Endothelial cell (in vitro differentiated cells): ENCODE measurements at regions not wholly inside any gene's neighbourhood (a gene's known extent, or its start where the extent isn't known, plus 50 kb on each side); places are given as distances from the start of the nearest gene placed in this dataset.

Source experiments
- DNase-seq: peaks from one replicate; pipeline ENCODE4 v3.0.0; 2021; ENCODE audit warnings: low spot score
- H3K27ac Mint-ChIP-seq: one replicate; pipeline ENCODE4 v1.8.0; 2021; ENCODE audit warnings: mixed read lengths, inconsistent platforms; ENCODE audit not compliant: unreplicated experiment
- H3K27me3 Mint-ChIP-seq: one replicate; pipeline ENCODE4 v1.8.0; 2021; ENCODE audit warnings: mild to moderate bottlenecking, moderate library complexity, mixed read lengths, inconsistent platforms; ENCODE audit not compliant: unreplicated experiment
- H3K36me3 Mint-ChIP-seq: one replicate; pipeline ENCODE4 v1.8.0; 2021; ENCODE audit warnings: mild to moderate bottlenecking, low read depth, mixed read lengths, inconsistent platforms; ENCODE audit not compliant: unreplicated experiment
- H3K4me1 Mint-ChIP-seq: one replicate; pipeline ENCODE4 v1.8.0; 2021; ENCODE audit warnings: mild to moderate bottlenecking, mixed read lengths, inconsistent platforms; ENCODE audit not compliant: unreplicated experiment
- H3K4me3 Mint-ChIP-seq: one replicate; pipeline ENCODE4 v1.8.0; 2021; ENCODE audit warnings: mild to moderate bottlenecking, mixed read lengths, inconsistent platforms; ENCODE audit not compliant: unreplicated experiment
- H3K9me3 Mint-ChIP-seq: one replicate; pipeline ENCODE4 v1.8.0; 2021; ENCODE audit warnings: mixed read lengths, inconsistent platforms; ENCODE audit not compliant: unreplicated experiment
- TF ChIP-seq, protein P1 (sequence below): fragments of 200-600 bp; sonication (generic); IDR thresholded peaks from one replicate; pipeline ENCODE4 v1.5.0; 2021; ENCODE audit warnings: antibody characterized with exemption; ENCODE audit not compliant: unreplicated experiment

DNA sequence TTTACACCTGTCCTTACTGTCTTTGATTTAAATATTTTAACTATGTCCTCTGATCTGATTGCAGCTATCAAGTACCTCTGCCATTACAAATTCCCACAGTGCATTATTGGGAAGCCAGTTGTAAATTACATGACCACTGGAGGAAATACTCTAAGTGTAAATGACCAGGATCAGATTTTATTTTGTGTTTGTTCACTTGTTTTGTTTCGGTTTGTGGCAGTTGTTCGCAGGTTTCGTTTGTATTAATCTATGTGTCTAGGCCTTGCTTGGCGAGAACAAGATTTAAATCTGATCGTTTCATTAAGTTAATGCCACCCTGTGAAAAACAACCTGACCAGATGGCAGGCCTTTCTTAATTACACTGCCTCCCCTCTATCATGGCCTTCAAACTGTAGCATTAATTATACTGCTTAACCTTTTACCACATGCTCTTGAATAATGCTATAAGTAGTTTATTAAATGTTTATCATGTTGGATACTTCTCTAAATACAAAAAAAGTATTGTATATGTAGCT is 990.1 kb downstream of the TMTC2 start:
- H3K4me1 Mint-ChIP-seq, result no peaks in the 10 kb centered on the region
- H3K9me3 Mint-ChIP-seq, result no peaks in the 10 kb centered on the region
- TF ChIP-seq, protein P1, sequence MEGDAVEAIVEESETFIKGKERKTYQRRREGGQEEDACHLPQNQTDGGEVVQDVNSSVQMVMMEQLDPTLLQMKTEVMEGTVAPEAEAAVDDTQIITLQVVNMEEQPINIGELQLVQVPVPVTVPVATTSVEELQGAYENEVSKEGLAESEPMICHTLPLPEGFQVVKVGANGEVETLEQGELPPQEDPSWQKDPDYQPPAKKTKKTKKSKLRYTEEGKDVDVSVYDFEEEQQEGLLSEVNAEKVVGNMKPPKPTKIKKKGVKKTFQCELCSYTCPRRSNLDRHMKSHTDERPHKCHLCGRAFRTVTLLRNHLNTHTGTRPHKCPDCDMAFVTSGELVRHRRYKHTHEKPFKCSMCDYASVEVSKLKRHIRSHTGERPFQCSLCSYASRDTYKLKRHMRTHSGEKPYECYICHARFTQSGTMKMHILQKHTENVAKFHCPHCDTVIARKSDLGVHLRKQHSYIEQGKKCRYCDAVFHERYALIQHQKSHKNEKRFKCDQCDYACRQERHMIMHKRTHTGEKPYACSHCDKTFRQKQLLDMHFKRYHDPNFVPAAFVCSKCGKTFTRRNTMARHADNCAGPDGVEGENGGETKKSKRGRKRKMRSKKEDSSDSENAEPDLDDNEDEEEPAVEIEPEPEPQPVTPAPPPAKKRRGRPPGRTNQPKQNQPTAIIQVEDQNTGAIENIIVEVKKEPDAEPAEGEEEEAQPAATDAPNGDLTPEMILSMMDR, result no peak
- no peaks in the 10 kb centered on the region for H3K27me3 Mint-ChIP-seq
- H3K27ac Mint-ChIP-seq, result no peak overlapping the region
- DNase-seq, result no peak
- H3K36me3 Mint-ChIP-seq, result no peaks in the 10 kb centered on the region
- H3K4me3 Mint-ChIP-seq, result no peak overlapping the region

DNA sequence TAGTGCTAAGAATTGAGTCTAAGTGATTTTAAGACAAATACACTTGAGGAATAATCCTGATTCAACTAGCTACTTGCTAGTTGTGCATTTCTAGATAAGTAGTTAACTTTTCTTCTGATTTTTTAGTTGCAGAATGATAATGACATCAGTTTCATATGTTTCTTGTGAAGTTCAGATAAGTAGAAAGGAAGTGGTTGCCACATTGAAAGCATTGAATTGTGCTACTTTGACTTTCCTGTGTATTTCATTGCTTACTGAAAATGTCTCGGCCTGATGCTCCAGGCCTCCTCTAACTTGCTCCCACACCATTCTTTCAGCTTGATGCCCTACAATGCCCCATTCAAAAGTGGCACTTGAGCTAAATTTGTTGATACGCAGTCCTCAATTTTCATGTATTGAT is 980.0 kb downstream of the TMTC2 start:
- Mint-ChIP-seq H3K27ac (no peak overlapping the region), H3K9me3 (no peaks in the 10 kb centered on the region), H3K4me3 (no peak overlapping the region), H3K4me1 (no peaks in the 10 kb centered on the region), H3K36me3 (no peaks in the 10 kb centered on the region), H3K27me3 (no peaks in the 10 kb centered on the region)
- TF ChIP-seq, protein P1, result no peak
- DNase-seq, result no peak

DNA sequence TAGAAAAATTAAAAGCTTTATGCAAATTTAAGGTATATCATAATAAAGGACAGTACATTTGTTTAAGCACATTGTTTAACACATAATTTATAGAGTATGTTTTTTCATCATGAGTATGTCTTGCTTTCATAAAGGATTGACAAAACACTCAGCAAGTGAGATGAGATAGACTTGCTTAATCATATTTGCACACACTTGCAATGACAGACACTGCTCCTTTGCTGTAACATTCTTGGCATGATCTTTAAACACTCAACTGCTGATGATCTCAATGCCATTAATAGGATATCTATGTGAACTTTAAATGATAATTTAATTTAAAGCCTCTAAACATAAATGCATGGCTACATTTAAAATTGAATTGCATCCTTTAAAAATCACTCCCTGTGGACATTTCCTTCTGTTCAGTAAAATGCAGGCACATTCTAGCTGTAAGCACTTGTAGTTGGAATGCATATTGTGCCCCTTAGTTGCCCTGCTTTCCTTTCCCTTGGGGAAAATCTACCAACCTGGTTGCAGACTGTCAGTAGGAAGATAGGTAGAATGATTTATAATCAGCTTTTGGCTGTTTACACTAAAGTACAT is 979.0 kb downstream of the TMTC2 start:
- no peaks in the 10 kb centered on the region for H3K4me1 Mint-ChIP-seq
- H3K9me3 Mint-ChIP-seq, result no peaks in the 10 kb centered on the region
- DNase-seq, result no peak
- H3K4me3 Mint-ChIP-seq, result no peak overlapping the region
- TF ChIP-seq, protein P1, result no peak
- H3K27ac Mint-ChIP-seq, result no peak overlapping the region
- H3K27me3 Mint-ChIP-seq, result no peaks in the 10 kb centered on the region
- no peaks in the 10 kb centered on the region for H3K36me3 Mint-ChIP-seq

DNA sequence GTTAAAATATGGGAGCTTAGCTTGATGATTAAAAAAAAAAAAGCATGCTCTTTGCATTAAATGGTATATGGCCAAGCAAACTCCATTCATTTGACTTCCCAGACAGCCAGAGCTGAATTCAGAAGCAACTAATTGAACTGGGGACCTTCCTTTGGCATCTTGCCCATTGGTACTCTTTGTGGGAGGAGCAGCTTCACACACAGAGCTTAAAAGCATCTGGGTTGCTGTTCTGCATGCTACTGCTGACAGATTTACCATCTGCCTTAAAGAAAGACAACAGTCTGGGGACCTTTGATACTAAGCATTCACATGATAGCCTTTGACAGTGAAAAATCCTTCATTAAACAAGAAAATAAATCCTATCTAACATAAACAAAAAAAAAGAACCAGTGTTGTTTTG is 977.9 kb downstream of the TMTC2 start:
- H3K4me1 Mint-ChIP-seq, result no peaks in the 10 kb centered on the region
- no peak overlapping the region for H3K4me3 Mint-ChIP-seq
- no peak overlapping the region for H3K27ac Mint-ChIP-seq
- no peaks in the 10 kb centered on the region for H3K9me3 Mint-ChIP-seq
- DNase-seq, result no peak
- H3K27me3 Mint-ChIP-seq, result no peaks in the 10 kb centered on the region
- no peaks in the 10 kb centered on the region for H3K36me3 Mint-ChIP-seq
- TF ChIP-seq, protein P1, result no peak

DNA sequence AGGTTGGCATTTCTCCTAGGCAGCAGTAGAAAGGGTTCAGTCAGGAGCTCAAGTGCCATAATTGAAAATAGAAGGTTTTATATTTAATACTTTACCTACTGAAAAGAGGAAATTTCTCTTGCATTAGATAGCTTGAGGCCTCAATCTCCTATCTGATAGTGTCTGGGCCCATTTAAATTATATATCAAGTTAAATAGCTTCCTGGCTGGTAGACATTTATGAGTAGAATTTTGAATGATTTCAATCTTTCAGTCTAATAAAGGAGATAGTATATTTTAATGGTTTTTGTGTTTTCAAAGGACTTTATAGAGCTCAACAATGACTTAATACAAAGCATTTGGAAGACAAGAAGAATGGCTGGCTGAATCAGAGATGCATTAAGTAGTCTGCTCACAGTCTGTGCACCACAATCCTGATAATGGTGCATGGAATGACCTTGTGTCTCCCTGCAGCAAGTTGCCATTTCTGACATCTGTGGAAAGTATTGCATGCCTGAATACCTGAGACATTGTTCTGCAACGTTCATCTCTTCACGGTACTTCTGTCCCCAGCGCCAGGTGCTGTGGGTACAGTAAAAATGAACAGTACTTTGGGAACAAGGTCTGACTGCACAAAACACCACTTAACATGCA is 974.1 kb downstream of the TMTC2 start:
- Mint-ChIP-seq H3K27ac (no peak overlapping the region), H3K4me3 (no peak overlapping the region), H3K9me3 (no peaks in the 10 kb centered on the region), H3K36me3 (no peaks in the 10 kb centered on the region), H3K27me3 (no peaks in the 10 kb centered on the region), H3K4me1 (no peaks in the 10 kb centered on the region)
- no peak for DNase-seq
- TF ChIP-seq, protein P1, result no peak
